Activated CD4-positive, alpha-beta T cell treated with anti-CD3 and anti-CD28 coated beads, Interleukin-2, Interleukin-4, amounts not matched to agents 100 ng/mL and 50 ng/mL, durations not matched to agents 16 hours and 8 hours (primary cell): ENCODE measurements at regions not wholly inside any gene's neighbourhood (a gene's known extent, or its start where the extent isn't known, plus 50 kb on each side); places are given as distances from the start of the nearest gene placed in this dataset.

Experiments used
- DNase-seq: peaks from one replicate; pipeline ENCODE4 v3.0.0-alpha.2; 2020; ENCODE audit warnings: low spot score

- DNase-seq: no peak
These were observed 58.5 kb upstream of the FOXC1 start for GRCh38 chr6:1551249-1551648.

- peak; percentile 11 for DNase-seq
These were observed 57.4 kb upstream of the FOXC1 start for GRCh38 chr6:1552296-1552761.

- no peak for DNase-seq
These were observed 56.1 kb upstream of the FOXC1 start for GRCh38 chr6:1553562-1554083.

GRCh38 chr6:1554141-1554475 lies 55.6 kb upstream of the FOXC1 start:
- no peak for DNase-seq

GRCh38 chr6:1554476-1555310 lies 55.0 kb upstream of the FOXC1 start:
- peak; percentile 58 for DNase-seq

GRCh38 chr6:1558388-1558787 lies 51.3 kb upstream of the FOXC1 start:
- no peak for DNase-seq
